ENCODE measurements at regions not wholly inside any gene's neighbourhood (a gene's known extent, or its start where the extent isn't known, plus 50 kb on each side); places are given as distances from the start of the nearest gene placed in this dataset.

DNA sequence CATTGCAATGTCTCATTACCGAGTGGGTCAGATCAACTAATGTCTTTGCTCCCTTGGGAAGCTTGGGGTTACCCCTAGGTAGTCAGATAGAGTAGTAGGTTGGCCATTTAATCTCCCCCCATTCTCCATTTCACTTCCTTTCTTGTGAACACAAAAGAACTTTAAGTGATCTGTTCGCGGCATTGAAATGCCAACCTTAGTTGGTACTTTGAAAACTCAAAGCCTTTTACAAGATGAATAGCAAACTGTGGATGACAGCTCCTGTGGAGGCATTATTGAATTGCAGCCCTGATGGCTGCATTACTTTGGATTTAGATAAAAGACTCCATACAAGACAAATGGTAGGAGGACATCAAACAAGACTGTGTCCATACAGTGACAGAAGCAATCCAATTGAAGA lies 469.1 kb downstream of the GBA3 start:
- no peaks in the 10 kb centered on the region for H3K9me2 ChIP-seq (replicated peaks; ENCODE audit: insufficient read depth, low read length)
- H3K27me3 ChIP-seq (replicated peaks; ENCODE audit: insufficient read depth, low read length), result no peaks in the 10 kb centered on the region; the same call in 1 of the 2 replicates
- no peak overlapping the region for H3K4me2 ChIP-seq (ENCODE audit: low read depth, low read length)
- no peaks in the 10 kb centered on the region for H3K36me3 ChIP-seq (replicated peaks; ENCODE audit: insufficient read depth, low read length)
- no peaks in the 10 kb centered on the region for H3K9me3 ChIP-seq (replicated peaks; ENCODE audit: insufficient read depth, low read length)
- no peak for DNase-seq
- H3K79me2 ChIP-seq (ENCODE audit: low read length), result no peaks in the 10 kb centered on the region
- no peak overlapping the region for H3K27ac ChIP-seq (ENCODE audit: low read length)
- no peak overlapping the region for H3K9ac ChIP-seq (ENCODE audit: low read length)
- TF ChIP-seq EZH2 (optimal IDR thresholded peaks at IDR 0.05; ENCODE audit: low read depth, low read length) (no peak), EZH2phosphoT487 (IDR thresholded peaks at IDR 0.05; ENCODE audit: low read length) (no peak), CTCF (IDR thresholded peaks at IDR 0.05; ENCODE audit: low read length) (no peak)
- H2AFZ ChIP-seq (ENCODE audit: low read length), result no peak overlapping the region
- H3K4me3 ChIP-seq (ENCODE audit: low read length), result no peak overlapping the region
- no peaks in the 10 kb centered on the region for H3K4me1 ChIP-seq (ENCODE audit: low read length)
- H3F3A ChIP-seq (ENCODE audit: insufficient read depth, low read length), result no peaks in the 10 kb centered on the region
- H4K20me1 ChIP-seq (ENCODE audit: insufficient read depth, low read length), result no peaks in the 10 kb centered on the region

DNA sequence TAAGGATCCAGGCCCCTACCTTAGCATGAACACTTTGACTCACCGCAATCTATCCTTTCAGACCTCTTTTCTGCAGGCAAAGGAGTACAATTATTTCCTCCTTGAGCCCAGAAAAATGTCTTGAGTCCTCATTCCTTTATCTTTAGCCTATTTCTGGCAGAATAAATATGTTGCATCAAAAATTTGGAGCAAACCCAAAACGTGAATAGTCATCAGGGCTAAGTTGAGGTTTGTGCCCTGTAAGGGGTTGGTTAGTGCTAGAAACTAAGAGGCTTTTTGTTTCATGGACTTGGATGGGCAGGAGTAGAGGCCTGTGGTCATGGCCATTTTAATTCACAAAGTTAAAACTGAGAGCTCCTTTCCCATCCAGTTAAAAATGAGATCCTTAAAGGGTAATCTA lies 460.3 kb downstream of the GBA3 start:
- H3K4me2 ChIP-seq (ENCODE audit: low read depth, low read length), result no peak overlapping the region
- H3K9ac ChIP-seq (ENCODE audit: low read length), result no peak overlapping the region
- no peaks in the 10 kb centered on the region for H3K79me2 ChIP-seq (ENCODE audit: low read length)
- no peak overlapping the region for H2AFZ ChIP-seq (ENCODE audit: low read length)
- H3K36me3 ChIP-seq (replicated peaks; ENCODE audit: insufficient read depth, low read length), result no peaks in the 10 kb centered on the region
- no peaks in the 10 kb centered on the region for H3F3A ChIP-seq (ENCODE audit: insufficient read depth, low read length)
- H3K27me3 ChIP-seq (replicated peaks; ENCODE audit: insufficient read depth, low read length), result no peaks in the 10 kb centered on the region
- DNase-seq, result no peak
- no peaks in the 10 kb centered on the region for H3K4me1 ChIP-seq (ENCODE audit: low read length)
- no peak overlapping the region for H3K4me3 ChIP-seq (ENCODE audit: low read length)
- H3K9me2 ChIP-seq (replicated peaks; ENCODE audit: insufficient read depth, low read length), result no peaks in the 10 kb centered on the region
- no peaks in the 10 kb centered on the region for H3K9me3 ChIP-seq (replicated peaks; ENCODE audit: insufficient read depth, low read length)
- no peaks in the 10 kb centered on the region for H4K20me1 ChIP-seq (ENCODE audit: insufficient read depth, low read length)
- no peak for TF ChIP-seq EZH2phosphoT487 (IDR thresholded peaks at IDR 0.05; ENCODE audit: low read length)
- no peak for TF ChIP-seq EZH2 (optimal IDR thresholded peaks at IDR 0.05; ENCODE audit: low read depth, low read length)
- no peak for TF ChIP-seq CTCF (IDR thresholded peaks at IDR 0.05; ENCODE audit: low read length)
- H3K27ac ChIP-seq (ENCODE audit: low read length), result no peak overlapping the region

GRCh38 chr4:23149815-23150214 lies 457.1 kb downstream of the GBA3 start:
- H3K27me3 ChIP-seq (replicated peaks; ENCODE audit: insufficient read depth, low read length), result no peaks in the 10 kb centered on the region
- H3K79me2 ChIP-seq (ENCODE audit: low read length), result no peaks in the 10 kb centered on the region
- no peaks in the 10 kb centered on the region for H4K20me1 ChIP-seq (ENCODE audit: insufficient read depth, low read length)
- no peaks in the 10 kb centered on the region for H3K9me2 ChIP-seq (replicated peaks; ENCODE audit: insufficient read depth, low read length)
- no peaks in the 10 kb centered on the region for H3K9me3 ChIP-seq (replicated peaks; ENCODE audit: insufficient read depth, low read length)
- H3K4me3 ChIP-seq (ENCODE audit: low read length), result no peak overlapping the region
- no peak overlapping the region for H2AFZ ChIP-seq (ENCODE audit: low read length)
- TF ChIP-seq EZH2phosphoT487 (IDR thresholded peaks at IDR 0.05; ENCODE audit: low read length), result no peak
- no peak for DNase-seq
- H3K36me3 ChIP-seq (replicated peaks; ENCODE audit: insufficient read depth, low read length), result no peaks in the 10 kb centered on the region
- no peaks in the 10 kb centered on the region for H3F3A ChIP-seq (ENCODE audit: insufficient read depth, low read length)
- H3K27ac ChIP-seq (ENCODE audit: low read length), result no peak overlapping the region
- H3K4me2 ChIP-seq (ENCODE audit: low read depth, low read length), result no peak overlapping the region
- no peak overlapping the region for H3K9ac ChIP-seq (ENCODE audit: low read length)
- no peaks in the 10 kb centered on the region for H3K4me1 ChIP-seq (ENCODE audit: low read length)

DNA sequence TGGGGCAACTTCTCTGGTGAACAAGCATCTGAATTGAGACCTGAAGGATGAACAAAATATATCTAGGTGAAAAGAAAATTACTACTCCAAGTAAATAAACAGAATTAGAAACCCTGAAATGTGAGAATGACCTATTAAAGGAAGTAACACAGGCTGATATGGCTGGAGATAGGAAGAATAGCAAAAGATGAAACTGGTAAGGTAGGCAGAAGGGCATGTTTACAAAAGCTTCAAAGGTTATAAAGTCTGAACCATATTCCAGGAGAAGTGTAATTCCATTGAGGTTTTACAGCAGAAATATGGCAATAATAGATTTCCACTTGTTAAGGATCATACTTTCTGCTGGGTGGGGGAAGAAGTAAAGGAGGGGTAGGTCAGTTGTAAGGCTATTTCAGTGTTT lies 452.0 kb downstream of the GBA3 start:
- Histone ChIP-seq H3K4me2 (ENCODE audit: low read depth, low read length) (no peak overlapping the region), H3K9me3 (replicated peaks; ENCODE audit: insufficient read depth, low read length) (no peaks in the 10 kb centered on the region), H3K9ac (ENCODE audit: low read length) (no peak overlapping the region), H3F3A (ENCODE audit: insufficient read depth, low read length) (no peaks in the 10 kb centered on the region), H3K4me3 (ENCODE audit: low read length) (no peak overlapping the region), H4K20me1 (ENCODE audit: insufficient read depth, low read length) (no peaks in the 10 kb centered on the region), H3K27me3 (replicated peaks; ENCODE audit: insufficient read depth, low read length) (no peaks in the 10 kb centered on the region), H3K79me2 (ENCODE audit: low read length) (no peaks in the 10 kb centered on the region), H3K4me1 (ENCODE audit: low read length) (no peaks in the 10 kb centered on the region), H2AFZ (ENCODE audit: low read length) (no peak overlapping the region), H3K36me3 (replicated peaks; ENCODE audit: insufficient read depth, low read length) (no peaks in the 10 kb centered on the region), H3K9me2 (replicated peaks; ENCODE audit: insufficient read depth, low read length) (no peaks in the 10 kb centered on the region), H3K27ac (ENCODE audit: low read length) (no peak overlapping the region)
- TF ChIP-seq EZH2phosphoT487 (IDR thresholded peaks at IDR 0.05; ENCODE audit: low read length) (no peak), EZH2 (optimal IDR thresholded peaks at IDR 0.05; ENCODE audit: low read depth, low read length) (no peak), CTCF (IDR thresholded peaks at IDR 0.05; ENCODE audit: low read length) (no peak)
- DNase-seq, result no peak
